HG03520 (cell line): ENCODE measurements at regions not wholly inside any gene's neighbourhood (a gene's known extent, or its start where the extent isn't known, plus 50 kb on each side); places are given as distances from the start of the nearest gene placed in this dataset.

ENCODE experiments used
- ATAC-seq: cut with Tn5 transposase; IDR thresholded peaks from one replicate; pipeline ENCODE4 v1.9.1; 2021; ENCODE audit warnings: mild to moderate bottlenecking, moderate library complexity; ENCODE audit not compliant: unreplicated experiment

DNA sequence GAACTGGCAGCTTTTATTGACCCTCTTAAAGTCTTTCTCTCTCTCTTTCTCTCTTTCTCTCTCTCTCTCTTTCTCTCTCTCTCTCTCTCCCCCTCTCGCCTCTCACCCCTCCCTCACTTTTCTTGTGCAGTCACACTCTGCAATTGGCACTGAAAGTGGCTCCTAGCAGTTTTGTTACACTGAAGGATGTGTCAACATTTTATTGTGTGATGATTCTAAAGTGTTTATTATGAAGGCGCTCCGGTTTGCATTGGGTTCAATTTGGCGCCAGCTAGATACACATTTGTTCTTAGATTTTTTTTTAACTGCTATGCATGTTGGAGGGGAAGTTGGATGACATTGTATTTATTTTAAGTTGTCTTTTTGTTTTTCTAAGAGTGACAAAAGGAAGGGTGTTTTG is 64.0 kb upstream of the CHRM3 start:
- ATAC-seq, result no peak

GRCh38 chr1:239321877-239322276 is 64.5 kb upstream of the CHRM3 start:
- no peak for ATAC-seq

- no peak for ATAC-seq
These were observed 68.4 kb upstream of the CHRM3 start for GRCh38 chr1:239317948-239318347.

DNA sequence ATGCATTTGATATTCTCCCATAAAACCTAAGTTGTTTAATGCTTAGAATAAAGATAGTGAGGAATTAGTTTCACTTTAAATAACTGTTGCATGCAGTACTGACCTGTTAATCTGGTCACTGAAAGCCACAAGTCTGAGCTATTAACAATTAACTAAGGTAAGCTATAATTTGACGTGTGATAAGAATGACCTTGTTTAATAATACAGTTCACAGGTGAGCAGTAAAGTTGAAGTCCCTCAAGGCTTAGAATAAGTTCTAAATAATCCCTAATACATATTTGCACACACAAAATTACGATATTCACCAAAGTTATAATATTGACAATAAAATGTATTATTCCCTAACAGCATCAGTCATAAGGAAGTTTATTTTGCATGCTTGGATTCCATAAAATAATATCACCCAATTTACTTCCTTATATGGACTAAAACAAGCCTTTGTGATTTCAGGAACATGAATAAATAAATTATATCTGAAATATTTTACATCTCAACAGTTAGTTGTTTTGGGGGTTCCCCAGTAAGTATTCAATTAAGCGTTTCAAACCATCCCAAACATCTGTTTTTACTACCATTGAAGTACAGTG is 70.6 kb upstream of the CHRM3 start:
- ATAC-seq, result no peak

GRCh38 chr1:239311331-239311730 is 75.0 kb upstream of the CHRM3 start:
- ATAC-seq, result no peak

GRCh38 chr1:239308701-239309333 is 77.6 kb upstream of the CHRM3 start:
- no peak for ATAC-seq

- no peak for ATAC-seq
These were observed 78.5 kb upstream of the CHRM3 start for GRCh38 chr1:239307886-239308285.

- no peak for ATAC-seq
These were observed 79.9 kb upstream of the CHRM3 start for GRCh38 chr1:239306426-239306825.

- ATAC-seq, result no peak
These were observed 83.1 kb upstream of the CHRM3 start for GRCh38 chr1:239303289-239303688.

GRCh38 chr1:239302696-239303095 is 83.7 kb upstream of the CHRM3 start:
- no peak for ATAC-seq

- no peak for ATAC-seq
These were observed 85.1 kb upstream of the CHRM3 start for GRCh38 chr1:239301251-239301650.

- no peak for ATAC-seq
These were observed 88.5 kb upstream of the CHRM3 start for GRCh38 chr1:239297910-239298309.

DNA sequence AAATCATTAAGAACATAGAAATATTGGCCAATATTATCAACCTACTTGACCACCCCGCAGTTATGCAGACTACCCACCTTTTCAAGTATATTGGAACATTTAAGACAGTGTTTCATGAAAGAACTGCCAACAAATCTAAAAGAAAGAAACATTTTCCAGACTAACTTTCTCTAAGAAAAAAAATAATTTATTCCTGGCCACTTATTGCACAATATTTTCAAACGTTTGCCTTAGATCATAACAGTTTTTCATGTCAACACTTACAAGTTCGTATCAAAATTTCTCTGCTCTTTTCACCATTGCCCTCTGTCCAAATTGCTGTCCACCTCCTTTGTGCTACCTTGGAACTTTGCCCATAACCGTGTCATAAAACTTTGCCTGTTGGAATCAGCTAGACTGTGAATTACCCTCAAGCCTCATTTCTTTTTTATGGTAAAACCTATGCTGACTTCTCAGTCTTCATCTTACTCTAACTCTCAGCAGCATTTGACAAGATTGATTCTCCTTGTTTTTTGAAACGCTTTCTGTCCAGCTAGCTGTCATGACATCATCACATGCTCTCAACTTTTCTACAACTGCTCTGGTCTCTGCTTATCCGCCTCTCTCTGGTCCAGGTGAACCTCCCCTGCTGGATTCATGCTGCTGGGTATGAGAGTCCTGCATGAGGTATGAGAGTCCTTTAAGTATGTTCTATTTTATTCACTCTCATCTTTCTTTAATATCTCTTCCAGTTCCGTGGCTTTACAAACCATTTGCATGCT is 92.8 kb upstream of the CHRM3 start:
- no peak for ATAC-seq

DNA sequence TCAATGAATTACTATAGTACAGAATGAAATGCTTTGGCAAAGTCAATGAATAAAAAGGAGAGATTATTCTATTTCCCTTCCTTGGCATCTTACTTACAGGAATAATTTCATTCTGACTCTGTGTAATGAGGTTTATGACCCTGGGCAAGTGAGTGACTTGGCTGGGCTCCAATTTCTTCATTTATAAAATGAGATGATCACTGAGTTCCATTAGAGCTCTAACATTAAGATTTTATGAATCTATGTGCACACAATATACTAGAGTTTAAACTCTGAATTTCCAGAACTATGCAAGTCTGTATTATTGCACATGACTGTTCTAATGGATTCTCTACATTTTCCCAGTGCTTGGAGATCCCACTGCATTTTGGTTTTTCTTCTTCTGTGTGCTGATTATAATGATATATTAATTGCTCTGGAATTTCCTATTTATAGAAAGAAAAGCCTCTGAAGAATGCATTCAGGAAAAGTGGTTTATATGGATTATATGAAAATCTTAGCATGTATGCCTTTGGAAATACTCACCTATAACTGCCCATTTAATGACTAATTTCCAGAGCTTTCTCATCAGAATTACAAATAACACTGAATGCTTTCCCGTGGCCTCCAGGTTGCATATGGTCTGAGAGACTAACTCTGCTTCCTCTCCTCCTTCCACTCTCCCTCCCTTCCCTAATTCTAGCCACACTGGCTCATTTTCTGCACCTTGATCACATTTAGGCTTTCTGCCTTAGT is 97.4 kb upstream of the CHRM3 start:
- ATAC-seq, result no peak

DNA sequence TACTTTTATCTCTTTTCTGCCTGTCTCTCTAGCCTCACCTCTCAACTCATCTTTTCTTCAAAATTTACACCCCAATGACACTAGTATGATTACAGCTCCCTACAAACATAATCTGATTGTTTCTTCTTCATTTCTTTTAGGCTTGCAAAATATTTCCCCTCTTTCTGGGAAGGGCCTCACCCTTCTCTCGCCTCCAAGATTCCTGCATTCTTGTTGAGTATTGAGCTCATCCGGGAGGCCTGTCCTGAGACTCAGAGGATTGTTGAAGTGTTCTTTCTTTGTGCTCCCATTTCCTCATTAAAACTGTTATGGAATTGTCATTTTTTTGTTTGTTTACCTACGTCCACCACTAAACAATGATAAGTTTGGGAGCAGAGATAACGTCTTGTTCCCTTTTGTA is 99.1 kb upstream of the CHRM3 start:
- no peak for ATAC-seq

GRCh38 chr1:239283216-239283615 is 103.2 kb upstream of the CHRM3 start:
- ATAC-seq, result no peak

DNA sequence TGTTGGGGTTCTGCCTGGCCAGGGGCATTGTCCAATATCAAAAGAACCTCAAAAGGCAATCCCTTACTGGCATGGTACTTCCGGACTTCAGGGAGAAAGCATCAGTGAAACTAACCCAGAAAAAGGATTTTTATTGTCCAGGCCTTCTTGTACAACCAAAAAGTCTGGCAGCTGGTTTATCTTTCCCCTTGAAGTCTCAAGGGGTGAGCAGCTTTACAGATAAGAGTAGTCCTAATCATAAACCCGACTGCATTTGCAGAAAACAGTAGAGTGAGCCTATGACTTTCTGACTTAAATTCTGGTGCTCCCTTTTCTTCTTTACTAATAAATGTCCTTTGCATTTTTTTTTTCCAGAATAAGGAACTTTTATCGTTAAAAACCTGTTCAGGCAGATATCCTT is 104.0 kb upstream of the CHRM3 start:
- no peak for ATAC-seq

DNA sequence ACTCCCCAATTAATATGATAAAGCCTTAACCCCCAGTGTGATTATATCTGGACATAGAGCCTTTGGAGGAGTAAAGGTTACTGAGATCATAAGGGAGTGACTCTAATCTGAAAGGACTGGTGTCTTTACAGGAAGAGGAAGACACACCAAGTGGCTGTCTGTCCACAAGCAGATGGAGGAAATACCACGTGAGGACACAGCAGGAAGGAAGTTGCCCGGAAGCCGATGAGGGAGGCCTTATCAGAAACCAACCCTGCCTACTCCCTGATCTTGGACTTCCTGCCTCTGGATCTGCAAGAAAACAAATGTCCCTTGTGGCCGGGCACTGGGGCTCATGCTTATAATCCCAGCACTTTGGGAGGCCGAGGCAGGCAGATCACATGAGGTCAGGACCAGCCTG is 110.3 kb upstream of the CHRM3 start:
- ATAC-seq, result no peak

- no peak for ATAC-seq
These were observed 112.0 kb upstream of the CHRM3 start for GRCh38 chr1:239274242-239274830.

DNA sequence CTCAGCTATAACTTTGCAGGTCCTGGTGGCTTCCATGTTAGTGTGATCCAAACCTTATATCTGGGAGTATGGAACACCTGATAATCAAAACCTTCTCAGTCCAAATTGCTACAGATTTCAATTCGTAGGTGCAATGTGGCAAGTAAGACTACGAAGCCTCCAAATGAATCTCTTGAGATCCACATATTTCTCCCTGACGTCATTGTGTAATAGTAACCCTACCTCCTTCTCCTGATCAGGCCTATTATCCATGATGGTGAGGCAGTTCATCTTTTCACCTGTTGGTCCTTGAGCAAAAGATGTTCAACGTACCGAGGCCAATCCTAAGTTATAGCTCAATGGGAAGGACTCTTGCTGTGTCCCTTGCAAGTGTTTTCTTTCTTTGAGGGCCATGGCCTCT is 115.9 kb upstream of the CHRM3 start:
- ATAC-seq, result no peak

DNA sequence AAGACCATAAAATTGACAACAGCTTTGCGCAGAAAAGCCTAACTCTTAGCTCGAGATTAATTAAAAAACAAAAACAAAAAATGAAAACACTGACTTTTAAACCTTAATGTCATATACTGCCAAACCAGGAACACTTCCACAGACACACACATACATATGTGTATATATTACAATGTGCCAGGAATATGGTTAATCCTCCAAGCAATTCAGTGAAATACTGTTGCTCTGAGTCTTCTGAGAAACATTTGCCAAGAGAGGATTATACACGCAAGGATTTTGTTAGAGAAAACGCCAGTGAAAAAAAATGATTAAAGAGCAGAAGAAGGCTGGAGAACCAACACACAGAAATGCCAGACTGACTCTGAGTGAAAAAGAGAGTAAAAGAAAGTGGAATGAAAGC is 116.7 kb upstream of the CHRM3 start:
- ATAC-seq, result no peak
